ENCODE measurements at regions not wholly inside any gene's neighbourhood (a gene's known extent, or its start where the extent isn't known, plus 50 kb on each side); places are given as distances from the start of the nearest gene placed in this dataset.

DNA sequence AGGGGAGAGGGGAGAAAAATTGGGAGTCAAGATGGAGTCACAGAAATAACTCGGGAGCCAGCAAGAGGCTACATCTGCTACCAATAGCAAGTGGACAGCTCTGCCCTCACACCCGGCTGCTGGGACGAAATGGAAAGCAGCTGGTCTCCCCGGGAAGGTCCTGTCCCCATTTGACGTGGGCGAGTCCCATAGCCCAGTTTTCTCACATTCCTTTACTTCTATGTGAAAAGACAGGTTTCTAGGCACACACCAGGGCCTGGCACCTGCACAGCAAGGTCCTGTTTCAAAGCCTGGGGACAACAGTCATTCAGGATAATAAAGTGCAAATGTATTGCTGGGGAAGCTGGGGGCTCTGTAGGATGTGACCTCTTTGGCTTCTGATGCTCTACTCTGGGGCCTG lies 162.6 kb downstream of the OAT start:
- WGBS (ENCODE audit: extremely low coverage, insufficient coverage, insufficient read length): no CpG with 5 or more reads among the region's 6 CpGs
- no peak overlapping the region for H3K4me2 ChIP-seq (ENCODE audit: low read length)
- no peak overlapping the region for H4K91ac ChIP-seq (ENCODE audit: low read depth, low read length)
- H3K9me3 ChIP-seq (ENCODE audit: insufficient read depth, low read depth, low read length): peaks cover 6% of the 10 kb centered on the region
- no peak overlapping the region for H2BK5ac ChIP-seq (ENCODE audit: low read depth, low read length, poor library complexity)
- H2AFZ ChIP-seq (ENCODE audit: insufficient read depth, low read length, poor library complexity): no peak overlapping the region
- no peak overlapping the region for H3K23ac ChIP-seq (ENCODE audit: low read length)
- no peak overlapping the region for H2BK12ac ChIP-seq (ENCODE audit: low read length)
- H3K4ac ChIP-seq (ENCODE audit: low read depth, low read length): no peak overlapping the region
- H3K79me1 ChIP-seq (ENCODE audit: low read length): no peaks in the 10 kb centered on the region
- no peak overlapping the region for H3K27ac ChIP-seq (ENCODE audit: low read depth, low read length)
- H3K4me3 ChIP-seq (ENCODE audit: low read depth, low read length): no peak overlapping the region
- no peak overlapping the region for H3K9ac ChIP-seq (ENCODE audit: low read length)
- H3K4me1 ChIP-seq (ENCODE audit: control insufficient read depth in 1 of 2, insufficient read depth in 2 of 2, low read length in 2 of 2): no peaks in the 10 kb centered on the region
- no peak overlapping the region for H3K14ac ChIP-seq (ENCODE audit: low read length)
- no peak overlapping the region for H3K18ac ChIP-seq (ENCODE audit: low read length)
- H3K79me2 ChIP-seq (ENCODE audit: control insufficient read depth, insufficient read depth, low read length, poor library complexity): no peaks in the 10 kb centered on the region
- no peak for DNase-seq
- no peaks in the 10 kb centered on the region for H3K36me3 ChIP-seq (ENCODE audit: control insufficient read depth in 1 of 2, insufficient read depth in 2 of 2, low read length in 2 of 2)
- no peak overlapping the region for H4K12ac ChIP-seq (ENCODE audit: low read depth, low read length)
- H2BK120ac ChIP-seq (ENCODE audit: insufficient read depth, low read length, poor library complexity): no peak overlapping the region
- H2AK5ac ChIP-seq (ENCODE audit: low read length): no peak overlapping the region
- no peak overlapping the region for H4K8ac ChIP-seq (ENCODE audit: low read depth, low read length)
- H3K27me3 ChIP-seq (ENCODE audit: insufficient read depth, low read length): no peaks in the 10 kb centered on the region

DNA sequence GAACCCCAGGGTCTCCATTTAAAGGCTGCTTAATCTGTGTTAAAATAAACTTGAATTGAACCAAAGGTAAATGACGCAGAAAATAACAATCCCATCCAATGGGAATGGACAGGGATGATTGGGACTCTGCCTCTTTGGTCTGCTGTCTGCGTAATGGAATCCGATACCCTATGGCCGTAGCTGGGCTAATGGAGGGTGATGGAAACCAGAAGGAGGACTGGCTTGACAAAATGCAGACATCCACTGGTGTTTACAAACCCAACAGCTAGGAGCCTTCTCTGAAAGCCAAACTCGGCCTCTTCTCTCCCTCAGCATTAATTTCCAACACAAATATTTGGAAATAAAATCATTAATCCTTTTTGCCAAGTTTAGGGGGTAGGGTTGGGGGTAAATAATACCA lies 162.2 kb upstream of the CHST15 start:
- no peak for DNase-seq
- Histone ChIP-seq H4K91ac (ENCODE audit: low read depth, low read length) (no peak overlapping the region), H4K12ac (ENCODE audit: low read depth, low read length) (no peak overlapping the region), H3K27ac (ENCODE audit: low read depth, low read length) (no peak overlapping the region), H2AK5ac (ENCODE audit: low read length) (no peak overlapping the region), H2AFZ (ENCODE audit: insufficient read depth, low read length, poor library complexity) (no peak overlapping the region), H3K36me3 (ENCODE audit: control insufficient read depth in 1 of 2, insufficient read depth in 2 of 2, low read length in 2 of 2) (no peaks in the 10 kb centered on the region), H3K4ac (ENCODE audit: low read depth, low read length) (no peak overlapping the region), H3K9me3 (ENCODE audit: insufficient read depth, low read depth, low read length) (peaks cover 6% of the 10 kb centered on the region), H3K4me3 (ENCODE audit: low read depth, low read length) (no peak overlapping the region), H3K79me1 (ENCODE audit: low read length) (no peaks in the 10 kb centered on the region), H3K23ac (ENCODE audit: low read length) (no peak overlapping the region), H3K9ac (ENCODE audit: low read length) (no peak overlapping the region), H2BK5ac (ENCODE audit: low read depth, low read length, poor library complexity) (no peak overlapping the region), H3K14ac (ENCODE audit: low read length) (no peak overlapping the region), H3K79me2 (ENCODE audit: control insufficient read depth, insufficient read depth, low read length, poor library complexity) (no peaks in the 10 kb centered on the region), H3K4me2 (ENCODE audit: low read length) (no peak overlapping the region), H3K18ac (ENCODE audit: low read length) (no peak overlapping the region), H3K27me3 (ENCODE audit: insufficient read depth, low read length) (no peaks in the 10 kb centered on the region), H4K8ac (ENCODE audit: low read depth, low read length) (no peak overlapping the region), H2BK12ac (ENCODE audit: low read length) (no peak overlapping the region), H3K4me1 (ENCODE audit: control insufficient read depth in 1 of 2, insufficient read depth in 2 of 2, low read length in 2 of 2) (no peaks in the 10 kb centered on the region), H2BK120ac (ENCODE audit: insufficient read depth, low read length, poor library complexity) (no peak overlapping the region)
- no CpG with 5 or more reads among the region's 5 CpGs for WGBS (ENCODE audit: extremely low coverage, insufficient coverage, insufficient read length)

DNA sequence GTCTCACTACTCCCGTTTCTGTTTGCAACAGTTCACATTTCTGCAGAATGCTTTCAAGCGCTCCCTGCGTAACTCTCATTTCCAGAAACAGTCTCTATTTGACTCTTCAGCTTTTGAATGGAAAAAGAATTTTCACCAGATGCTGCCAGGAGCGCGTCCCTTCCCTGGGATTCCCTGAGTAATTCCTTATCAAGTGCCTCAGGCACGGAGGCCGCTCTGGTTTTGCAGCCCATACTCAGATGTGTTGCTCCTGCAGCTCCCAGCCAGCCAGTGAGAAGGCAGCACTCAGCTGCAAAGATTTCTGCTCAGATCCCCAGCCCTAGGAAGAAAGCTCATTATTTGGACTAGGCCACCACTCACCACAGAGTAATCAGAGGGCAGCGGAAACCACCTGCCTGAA lies 161.1 kb upstream of the CHST15 start:
- Histone ChIP-seq H3K4ac (ENCODE audit: low read depth, low read length) (no peak overlapping the region), H2BK12ac (ENCODE audit: low read length) (no peak overlapping the region), H3K14ac (ENCODE audit: low read length) (no peak overlapping the region), H4K8ac (ENCODE audit: low read depth, low read length) (no peak overlapping the region), H3K4me3 (ENCODE audit: low read depth, low read length) (no peak overlapping the region), H4K91ac (ENCODE audit: low read depth, low read length) (no peak overlapping the region), H3K79me1 (ENCODE audit: low read length) (no peaks in the 10 kb centered on the region), H3K27me3 (ENCODE audit: insufficient read depth, low read length) (no peaks in the 10 kb centered on the region), H3K4me1 (ENCODE audit: control insufficient read depth in 1 of 2, insufficient read depth in 2 of 2, low read length in 2 of 2) (no peaks in the 10 kb centered on the region), H2AFZ (ENCODE audit: insufficient read depth, low read length, poor library complexity) (no peak overlapping the region), H2BK5ac (ENCODE audit: low read depth, low read length, poor library complexity) (no peak overlapping the region), H3K79me2 (ENCODE audit: control insufficient read depth, insufficient read depth, low read length, poor library complexity) (no peaks in the 10 kb centered on the region), H3K9ac (ENCODE audit: low read length) (no peak overlapping the region), H3K23ac (ENCODE audit: low read length) (no peak overlapping the region), H3K27ac (ENCODE audit: low read depth, low read length) (no peak overlapping the region), H4K12ac (ENCODE audit: low read depth, low read length) (no peak overlapping the region), H3K4me2 (ENCODE audit: low read length) (no peak overlapping the region), H2AK5ac (ENCODE audit: low read length) (no peak overlapping the region), H2BK120ac (ENCODE audit: insufficient read depth, low read length, poor library complexity) (no peak overlapping the region), H3K18ac (ENCODE audit: low read length) (no peak overlapping the region), H3K9me3 (ENCODE audit: insufficient read depth, low read depth, low read length) (peaks cover 6% of the 10 kb centered on the region), H3K36me3 (ENCODE audit: control insufficient read depth in 1 of 2, insufficient read depth in 2 of 2, low read length in 2 of 2) (no peaks in the 10 kb centered on the region)
- peak in 1 of 2 donors; percentile 5 for DNase-seq
- no CpG with 5 or more reads among the region's 8 CpGs for WGBS (ENCODE audit: extremely low coverage, insufficient coverage, insufficient read length)

DNA sequence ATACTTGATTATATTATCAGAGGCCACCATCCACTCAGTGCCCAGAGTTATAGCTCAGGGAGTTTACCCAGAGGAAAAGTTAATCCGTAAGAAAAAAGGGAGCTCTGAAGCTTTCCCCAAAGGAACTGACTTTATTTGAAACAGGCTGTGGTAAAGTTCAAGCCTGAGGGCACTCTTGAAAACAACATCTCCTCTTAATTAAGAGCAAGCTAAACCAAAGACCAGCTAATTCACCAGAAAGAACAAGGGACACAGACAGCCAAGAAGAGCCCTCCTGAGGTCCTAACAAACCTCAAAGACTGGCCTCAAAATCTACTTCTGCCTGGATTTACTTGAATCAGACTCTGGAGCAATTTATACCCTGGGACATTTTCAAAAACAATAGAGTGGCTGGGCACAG lies 159.6 kb upstream of the CHST15 start:
- no CpG with 5 or more reads among the region's 1 CpG for WGBS (ENCODE audit: extremely low coverage, insufficient coverage, insufficient read length)
- Histone ChIP-seq H4K8ac (ENCODE audit: low read depth, low read length) (no peak overlapping the region), H2BK120ac (ENCODE audit: insufficient read depth, low read length, poor library complexity) (no peak overlapping the region), H2AFZ (ENCODE audit: insufficient read depth, low read length, poor library complexity) (no peak overlapping the region), H3K79me2 (ENCODE audit: control insufficient read depth, insufficient read depth, low read length, poor library complexity) (no peaks in the 10 kb centered on the region), H3K9ac (ENCODE audit: low read length) (no peak overlapping the region), H4K12ac (ENCODE audit: low read depth, low read length) (no peak overlapping the region), H2BK12ac (ENCODE audit: low read length) (no peak overlapping the region), H3K4me1 (ENCODE audit: control insufficient read depth in 1 of 2, insufficient read depth in 2 of 2, low read length in 2 of 2) (no peaks in the 10 kb centered on the region), H3K4ac (ENCODE audit: low read depth, low read length) (no peak overlapping the region), H3K79me1 (ENCODE audit: low read length) (no peaks in the 10 kb centered on the region), H3K27ac (ENCODE audit: low read depth, low read length) (no peak overlapping the region), H3K4me2 (ENCODE audit: low read length) (no peak overlapping the region), H3K4me3 (ENCODE audit: low read depth, low read length) (no peak overlapping the region), H3K14ac (ENCODE audit: low read length) (no peak overlapping the region), H3K27me3 (ENCODE audit: insufficient read depth, low read length) (no peaks in the 10 kb centered on the region), H2BK5ac (ENCODE audit: low read depth, low read length, poor library complexity) (no peak overlapping the region), H3K9me3 (ENCODE audit: insufficient read depth, low read depth, low read length) (peaks cover 3% of the 10 kb centered on the region), H2AK5ac (ENCODE audit: low read length) (no peak overlapping the region), H3K23ac (ENCODE audit: low read length) (no peak overlapping the region), H3K18ac (ENCODE audit: low read length) (no peak overlapping the region), H4K91ac (ENCODE audit: low read depth, low read length) (no peak overlapping the region), H3K36me3 (ENCODE audit: control insufficient read depth in 1 of 2, insufficient read depth in 2 of 2, low read length in 2 of 2) (no peaks in the 10 kb centered on the region)
- DNase-seq: no peak
